Small intestine (tissue), 7 donors: ENCODE measurements at regions not wholly inside any gene's neighbourhood (a gene's known extent, or its start where the extent isn't known, plus 50 kb on each side); places are given as distances from the start of the nearest gene placed in this dataset.
A peak's percentile ranks its signal among the peaks of the same experiment; 100 is the strongest.

Experiments used
- DNase-seq, 2 donors: peaks; one replicate each; pipeline versions ENCODE4 v3.0.0 to v3.0.0-alpha.2; 2013
- FAIRE-seq: peaks from 2 replicates; lab custom pipeline; 2012; peaks lifted over from hg19 to GRCh38; lab: Jason Lieb, UNC
- H3K27ac ChIP-seq, 3 donors: one replicate each; pipeline ENCODE4 v1.5.1; 2013; ENCODE audit warnings: low read length in 2 of 3, mild to moderate bottlenecking in 2 of 3, control low read depth in 1 of 3, inconsistent platforms in 1 of 3, low read depth in 1 of 3, moderate library complexity in 1 of 3
- H3K27me3 ChIP-seq, 3 donors: one replicate each; pipeline ENCODE4 v1.6.1; 2013; ENCODE audit warnings: low read length in 3 of 3, inconsistent platforms in 1 of 3; ENCODE audit not compliant: control insufficient read depth in 3 of 3, insufficient read depth in 3 of 3
- H3K36me3 ChIP-seq, 3 donors: one replicate each; pipeline ENCODE4 v1.6.1; 2013; ENCODE audit warnings: low read length in 3 of 3, inconsistent platforms in 1 of 3, low read depth in 1 of 3, mild to moderate bottlenecking in 1 of 3, moderate library complexity in 1 of 3; ENCODE audit not compliant: control insufficient read depth in 3 of 3, insufficient read depth in 2 of 3
- H3K4me1 ChIP-seq, 3 donors: one replicate each; pipeline ENCODE4 v1.6.1; 2013; ENCODE audit warnings: low read length in 2 of 3, inconsistent platforms in 1 of 3, low read depth in 1 of 3, mild to moderate bottlenecking in 1 of 3, moderate library complexity in 1 of 3; ENCODE audit not compliant: control insufficient read depth in 3 of 3, insufficient read depth in 2 of 3
- H3K4me3 ChIP-seq, 3 donors: one replicate each; pipeline ENCODE4 v1.5.1; 2013; ENCODE audit warnings: low read length in 3 of 3, control low read depth in 1 of 3, inconsistent platforms in 1 of 3, low read depth in 1 of 3, mild to moderate bottlenecking in 1 of 3, moderate library complexity in 1 of 3
- H3K9me3 ChIP-seq, 2 donors: one replicate each; pipeline ENCODE4 v1.6.1; 2013; ENCODE audit warnings: low read depth in 1 of 2, low read length in 1 of 2; ENCODE audit not compliant: control insufficient read depth in 2 of 2, insufficient read depth in 1 of 2
- WGBS, 3 donors: extraction: QIAGEN DNeasy Blood & Tissue Kit; methylation state at CpG; one replicate each; pipeline ENCODE4 v1.1.7; 2013; 5-methylcytosine and 5-hydroxymethylcytosine counted together
- donor health status: healthy with polysubstance abuse.
- donor health status: control.
- donor health status: control.
- donor health status: Bipolar disorder and iron deficiency.
- donor health status: healthy.

DNA sequence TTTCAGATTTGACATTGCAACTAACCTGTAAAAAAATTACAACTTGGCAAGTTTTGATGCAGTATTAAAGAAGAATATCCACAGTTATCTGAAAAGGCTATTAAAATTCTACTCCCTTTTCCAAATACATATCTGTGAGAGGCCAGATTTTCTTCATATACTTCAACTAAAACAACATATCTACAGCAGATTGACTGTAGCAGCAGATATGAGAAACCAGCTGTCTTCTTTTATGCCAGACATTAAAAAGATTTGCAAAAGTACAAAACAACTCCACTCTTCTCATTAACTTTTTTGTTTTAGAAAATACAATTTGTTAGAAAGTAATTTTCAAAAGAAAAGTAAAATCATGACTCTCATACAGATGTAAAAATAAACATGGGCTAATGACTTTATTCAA lies 281.1 kb upstream of the PCSK5 start:
- Histone ChIP-seq H3K27me3 (no peaks in the 10 kb centered on the region), H3K4me1 (no peaks in the 10 kb centered on the region), H3K9me3 (no peaks in the 10 kb centered on the region), H3K27ac (no peak overlapping the region), H3K4me3 (no peak overlapping the region), H3K36me3 (no peaks in the 10 kb centered on the region)
- DNase-seq (no peak), FAIRE-seq (no peak)

DNA sequence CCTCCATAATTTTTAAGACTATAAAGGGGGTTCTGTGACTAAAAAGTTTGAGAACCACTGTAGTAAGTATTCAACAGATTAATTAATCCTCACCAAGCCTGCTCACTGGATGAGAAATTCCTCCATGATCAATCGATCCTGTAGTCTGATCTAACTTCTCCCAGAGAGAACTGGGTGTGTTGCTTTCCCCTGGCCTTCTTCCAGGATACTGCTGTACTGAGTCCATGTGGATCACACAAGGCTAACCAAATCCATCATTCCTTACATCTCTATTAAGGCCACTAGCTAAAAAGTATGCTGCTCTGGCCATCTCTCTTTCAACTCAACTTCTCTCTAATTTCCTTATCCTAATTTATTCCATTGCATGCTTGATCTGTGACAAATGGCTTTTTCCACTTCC lies 280.2 kb upstream of the PCSK5 start:
- H3K4me1 ChIP-seq, result no peaks in the 10 kb centered on the region
- no peak overlapping the region for H3K4me3 ChIP-seq
- H3K27me3 ChIP-seq, result no peaks in the 10 kb centered on the region
- no peak overlapping the region for H3K27ac ChIP-seq
- H3K36me3 ChIP-seq, result no peaks in the 10 kb centered on the region
- FAIRE-seq (no peak), DNase-seq (peak in 1 of 2 donors; percentile 46)
- H3K9me3 ChIP-seq, result no peaks in the 10 kb centered on the region
- WGBS, 3 donors, result 26 to 42% (median 32%) methylated on average over 1 of the region's 1 CpG

DNA sequence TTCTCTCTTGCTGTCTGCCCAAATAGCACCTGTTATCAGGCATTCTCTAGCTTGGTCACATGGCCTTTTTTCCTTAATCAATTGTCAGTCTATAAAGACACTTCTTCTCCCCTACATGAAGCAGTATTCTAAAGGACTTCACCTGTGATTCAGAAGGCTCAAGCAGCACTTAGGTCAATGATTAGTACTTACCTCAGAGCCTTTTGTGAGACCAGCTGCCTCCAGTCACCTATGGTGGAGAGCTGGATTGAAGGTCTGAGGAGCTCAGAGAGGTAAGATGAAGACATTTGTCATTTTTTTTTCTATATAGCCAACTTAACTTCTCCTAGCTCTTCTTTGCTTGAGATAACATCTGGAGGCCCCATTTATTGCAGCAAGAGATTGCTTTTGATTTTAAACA lies 278.3 kb upstream of the PCSK5 start:
- FAIRE-seq, result no peak
- Histone ChIP-seq H3K27ac (no peak overlapping the region), H3K4me3 (no peak overlapping the region), H3K27me3 (no peaks in the 10 kb centered on the region), H3K36me3 (no peaks in the 10 kb centered on the region), H3K9me3 (no peaks in the 10 kb centered on the region), H3K4me1 (no peaks in the 10 kb centered on the region)
- no peak for DNase-seq

- Histone ChIP-seq H3K27ac (no peak overlapping the region), H3K27me3 (no peaks in the 10 kb centered on the region), H3K9me3 (no peaks in the 10 kb centered on the region), H3K4me1 (no peaks in the 10 kb centered on the region), H3K36me3 (no peaks in the 10 kb centered on the region), H3K4me3 (no peak overlapping the region)
- FAIRE-seq, result no peak
- no peak for DNase-seq
- 61 to 80% (median 65%) methylated on average over 3 of the region's 3 CpGs for WGBS, 3 donors
These were observed 277.7 kb upstream of the PCSK5 start for GRCh38 chr9:75612754-75613153.

GRCh38 chr9:75615284-75615683 lies 275.2 kb upstream of the PCSK5 start:
- no peaks in the 10 kb centered on the region for H3K9me3 ChIP-seq
- 8 to 29% (median 23%) methylated on average over 4 of the region's 4 CpGs for WGBS, 3 donors
- no peaks in the 10 kb centered on the region for H3K36me3 ChIP-seq
- FAIRE-seq, result no peak
- H3K27ac ChIP-seq, result no peak overlapping the region
- H3K4me1 ChIP-seq, result no peaks in the 10 kb centered on the region
- H3K4me3 ChIP-seq, result no peak overlapping the region
- peak in 1 of 2 donors; percentile 31 for DNase-seq
- H3K27me3 ChIP-seq, result no peaks in the 10 kb centered on the region

GRCh38 chr9:75616052-75616451 lies 274.4 kb upstream of the PCSK5 start:
- Histone ChIP-seq H3K36me3 (no peaks in the 10 kb centered on the region), H3K4me3 (no peak overlapping the region), H3K27ac (no peak overlapping the region), H3K9me3 (no peaks in the 10 kb centered on the region), H3K27me3 (no peaks in the 10 kb centered on the region), H3K4me1 (no peaks in the 10 kb centered on the region)
- WGBS, 3 donors, result 31 to 48% (median 35%) methylated on average over 1 of the region's 1 CpG
- FAIRE-seq, result no peak
- DNase-seq, result no peak

DNA sequence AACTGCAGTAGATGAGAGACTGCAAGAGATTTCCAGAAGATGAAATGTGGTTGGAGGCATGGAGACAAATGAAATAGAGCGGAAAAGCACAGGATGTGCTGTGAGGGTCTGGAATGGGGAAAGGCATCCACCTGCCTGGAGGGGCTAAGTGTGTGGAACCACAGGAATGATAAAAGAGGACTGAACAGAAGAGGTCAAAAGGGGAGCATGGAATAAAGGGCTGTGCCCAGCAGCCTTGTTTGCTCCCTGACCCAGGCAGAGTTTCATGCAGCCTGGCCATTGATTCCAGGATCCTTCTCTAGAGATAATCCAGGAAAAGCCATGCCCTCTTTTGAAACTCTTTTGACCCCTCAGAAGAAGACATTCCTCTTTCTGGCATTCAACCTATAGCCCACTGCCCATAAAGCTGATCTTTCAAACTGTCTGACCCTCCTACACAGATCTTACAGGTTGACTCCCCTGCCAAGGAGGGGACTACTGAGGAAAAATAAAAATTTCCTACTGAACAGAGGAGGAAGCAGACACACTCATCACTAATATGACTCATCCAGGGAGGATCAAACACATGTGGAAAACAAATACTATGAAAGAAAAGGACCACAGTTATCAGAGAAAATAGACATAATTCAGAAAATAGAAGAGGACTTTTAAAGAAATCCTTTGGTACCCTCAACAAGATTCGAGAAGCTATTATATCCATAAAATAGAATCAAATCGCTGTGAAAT lies 273.5 kb upstream of the PCSK5 start:
- H3K36me3 ChIP-seq, result no peaks in the 10 kb centered on the region
- no peaks in the 10 kb centered on the region for H3K9me3 ChIP-seq
- H3K27me3 ChIP-seq, result no peaks in the 10 kb centered on the region
- DNase-seq, result no peak
- H3K4me3 ChIP-seq, result no peak overlapping the region
- H3K27ac ChIP-seq, result no peak overlapping the region
- FAIRE-seq, result no peak
- WGBS, 3 donors, result 92 to 93% (median 93%) methylated on average over 3 of the region's 3 CpGs
- H3K4me1 ChIP-seq, result no peaks in the 10 kb centered on the region

GRCh38 chr9:75623462-75623861 lies 267.0 kb upstream of the PCSK5 start:
- Histone ChIP-seq H3K9me3 (peaks cover 0 to 2% of the 10 kb centered on the region in 2 donors), H3K4me1 (no peaks in the 10 kb centered on the region), H3K27ac (no peak overlapping the region), H3K27me3 (no peaks in the 10 kb centered on the region), H3K36me3 (no peaks in the 10 kb centered on the region), H3K4me3 (no peak overlapping the region)
- no peak for FAIRE-seq
- no peak for DNase-seq

GRCh38 chr9:75624998-75625397 lies 265.5 kb upstream of the PCSK5 start:
- DNase-seq, result peak in 1 of 2 donors; percentile 17
- WGBS, 3 donors, result 13 to 48% (median 32%) methylated on average over 2 of the region's 2 CpGs
- no peaks in the 10 kb centered on the region for H3K4me1 ChIP-seq

More at GRCh38 chr9:75624998-75625397, 265.5 kb upstream of the PCSK5 start:
- H3K27me3 ChIP-seq, result no peaks in the 10 kb centered on the region
- FAIRE-seq, result no peak
- no peaks in the 10 kb centered on the region for H3K36me3 ChIP-seq
- H3K9me3 ChIP-seq, result peaks cover 0 to 2% of the 10 kb centered on the region in 2 donors
- H3K4me3 ChIP-seq, result no peak overlapping the region
- no peak overlapping the region for H3K27ac ChIP-seq
